Posterior cingulate gyrus (tissue), 11 donors: ENCODE measurements at regions not wholly inside any gene's neighbourhood (a gene's known extent, or its start where the extent isn't known, plus 50 kb on each side); places are given as distances from the start of the nearest gene placed in this dataset.

Experiments
- DNase-seq, 10 donors: peaks; one replicate each; pipeline versions ENCODE4 v3.0.0 to v3.0.0-alpha.2; 2020 to 2021; ENCODE audit warnings: mixed read lengths in 3 of 10
- intact Hi-C: fragments of 100-400 bp; cut with DNase I; formaldehyde crosslinking; loops from one replicate; pipeline ENCODE4 v1.15.1; 2023

- intact Hi-C loops, result no loop called here
- no peak for DNase-seq
These were observed 103.8 kb downstream of the CYP26A1 start for GRCh38 chr10:93177511-93177910.

- intact Hi-C loops, result no loop called here
- no peak for DNase-seq
These were observed 104.5 kb downstream of the CYP26A1 start for GRCh38 chr10:93178226-93178625.

GRCh38 chr10:93180482-93180931 lies 106.8 kb downstream of the CYP26A1 start:
- DNase-seq, result no peak
- intact Hi-C loops, result no loop called here

- no peak for DNase-seq
- intact Hi-C loops, result no loop called here
These were observed 107.8 kb downstream of the CYP26A1 start for GRCh38 chr10:93181271-93182048.

- intact Hi-C loops, result no loop called here
- no peak for DNase-seq
These were observed 108.3 kb downstream of the CYP26A1 start for GRCh38 chr10:93182049-93182327.

- no peak for DNase-seq
- intact Hi-C loops, result no loop called here
These were observed 109.1 kb downstream of the CYP26A1 start for GRCh38 chr10:93182790-93183189.

GRCh38 chr10:93186653-93187052 lies 113.0 kb downstream of the CYP26A1 start:
- no peak for DNase-seq
- intact Hi-C loops, result no loop called here

- DNase-seq, result no peak
- intact Hi-C loops, result no loop called here
These were observed 116.3 kb downstream of the CYP26A1 start for GRCh38 chr10:93189944-93190343.

- intact Hi-C loops, result no loop called here
- DNase-seq, result no peak
These were observed 116.7 kb downstream of the CYP26A1 start for GRCh38 chr10:93190372-93190771.

GRCh38 chr10:93193906-93194305 lies 120.2 kb downstream of the CYP26A1 start:
- intact Hi-C loops, result no loop called here

GRCh38 chr10:93198401-93199131 lies 124.9 kb downstream of the CYP26A1 start:
- intact Hi-C loops, result no loop called here
- no peak for DNase-seq

More at GRCh38 chr10:93193906-93194305, 120.2 kb downstream of the CYP26A1 start:
- no peak for DNase-seq

GRCh38 chr10:93199191-93199751 lies 125.6 kb downstream of the CYP26A1 start:
- intact Hi-C loops, result no loop called here
- peak in 2 of 10 donors; percentile 10 to 31 for DNase-seq

GRCh38 chr10:93204494-93205485 lies 131.1 kb downstream of the CYP26A1 start:
- DNase-seq, result no peak
- intact Hi-C loops, result no loop called here

GRCh38 chr10:93206652-93207051 lies 133.0 kb downstream of the CYP26A1 start:
- DNase-seq, result no peak
- intact Hi-C loops, result no loop called here

- intact Hi-C loops, result no loop called here
These were observed 135.2 kb downstream of the CYP26A1 start for GRCh38 chr10:93208717-93209464.

GRCh38 chr10:93211991-93212390 lies 138.3 kb downstream of the CYP26A1 start:
- intact Hi-C loops, result no loop called here
- DNase-seq, result no peak

More at GRCh38 chr10:93208717-93209464, 135.2 kb downstream of the CYP26A1 start:
- DNase-seq, result no peak

- intact Hi-C loops, result no loop called here
- no peak for DNase-seq
These were observed 141.6 kb downstream of the CYP26A1 start for GRCh38 chr10:93215312-93215711.

- intact Hi-C loops, result no loop called here
- no peak for DNase-seq
These were observed 142.8 kb downstream of the CYP26A1 start for GRCh38 chr10:93216341-93216985.

GRCh38 chr10:93218386-93218785 lies 144.7 kb downstream of the CYP26A1 start:
- no peak for DNase-seq
- intact Hi-C loops, result no loop called here
